ENCODE measurements at regions not wholly inside any gene's neighbourhood (a gene's known extent, or its start where the extent isn't known, plus 50 kb on each side); places are given as distances from the start of the nearest gene placed in this dataset.

- TF ChIP-seq POLR2AphosphoS5 (IDR thresholded peaks at IDR 0.05; ENCODE audit: insufficient read depth, low read depth, low read length): no peak
- TF ChIP-seq, protein P1, sequence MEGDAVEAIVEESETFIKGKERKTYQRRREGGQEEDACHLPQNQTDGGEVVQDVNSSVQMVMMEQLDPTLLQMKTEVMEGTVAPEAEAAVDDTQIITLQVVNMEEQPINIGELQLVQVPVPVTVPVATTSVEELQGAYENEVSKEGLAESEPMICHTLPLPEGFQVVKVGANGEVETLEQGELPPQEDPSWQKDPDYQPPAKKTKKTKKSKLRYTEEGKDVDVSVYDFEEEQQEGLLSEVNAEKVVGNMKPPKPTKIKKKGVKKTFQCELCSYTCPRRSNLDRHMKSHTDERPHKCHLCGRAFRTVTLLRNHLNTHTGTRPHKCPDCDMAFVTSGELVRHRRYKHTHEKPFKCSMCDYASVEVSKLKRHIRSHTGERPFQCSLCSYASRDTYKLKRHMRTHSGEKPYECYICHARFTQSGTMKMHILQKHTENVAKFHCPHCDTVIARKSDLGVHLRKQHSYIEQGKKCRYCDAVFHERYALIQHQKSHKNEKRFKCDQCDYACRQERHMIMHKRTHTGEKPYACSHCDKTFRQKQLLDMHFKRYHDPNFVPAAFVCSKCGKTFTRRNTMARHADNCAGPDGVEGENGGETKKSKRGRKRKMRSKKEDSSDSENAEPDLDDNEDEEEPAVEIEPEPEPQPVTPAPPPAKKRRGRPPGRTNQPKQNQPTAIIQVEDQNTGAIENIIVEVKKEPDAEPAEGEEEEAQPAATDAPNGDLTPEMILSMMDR (IDR thresholded peaks at IDR 0.05; ENCODE audit: extremely low read depth in 1 of 2, insufficient read depth in 1 of 2, low read depth in 1 of 2, low read length in 2 of 2): no peak
Measured at GRCh38 chr14:85156319-85156718, 373.6 kb upstream of the FLRT2 start.
